H9 (cell line): ENCODE measurements at regions not wholly inside any gene's neighbourhood (a gene's known extent, or its start where the extent isn't known, plus 50 kb on each side); places are given as distances from the start of the nearest gene placed in this dataset.

Source experiments
- DNase-seq: peaks from one replicate; pipeline ENCODE4 v3.0.0-alpha.2; 2017
- H2AFZ ChIP-seq: one replicate; pipeline ENCODE4 v1.6.1; 2013; ENCODE audit warnings: mild to moderate bottlenecking, low read length, control low read depth, moderate library complexity
- H2AK5ac ChIP-seq: 2 replicates; pipeline ENCODE4 v1.6.1; 2013; ENCODE audit warnings: low read length, control low read depth, mixed read lengths; ENCODE audit not compliant: insufficient read length
- H2BK120ac ChIP-seq: one replicate; pipeline ENCODE4 v1.6.1; 2013; ENCODE audit warnings: low read depth, mild to moderate bottlenecking, low read length, control low read depth, inconsistent platforms; ENCODE audit not compliant: poor library complexity, severe bottlenecking
- H2BK12ac ChIP-seq: 2 replicates; pipeline ENCODE4 v1.6.1; 2013; ENCODE audit warnings: low read length, control low read depth, mixed read lengths, low read depth; ENCODE audit not compliant: insufficient read length
- H2BK15ac ChIP-seq: 2 replicates; pipeline ENCODE4 v1.6.1; 2013; ENCODE audit warnings: low read depth, low read length, control low read depth
- H2BK20ac ChIP-seq: one replicate; pipeline ENCODE4 v1.6.1; 2013; ENCODE audit warnings: low read depth, mild to moderate bottlenecking, low read length, control low read depth, inconsistent platforms; ENCODE audit not compliant: poor library complexity, severe bottlenecking
- H2BK5ac ChIP-seq: 2 replicates; pipeline ENCODE4 v1.6.1; 2013; ENCODE audit warnings: low read length, control low read depth, mixed read lengths; ENCODE audit not compliant: insufficient read length
- H3K14ac ChIP-seq: 2 replicates; pipeline ENCODE4 v1.6.1; 2013; ENCODE audit warnings: low read length, control low read depth; ENCODE audit not compliant: insufficient read depth
- H3K18ac ChIP-seq: 2 replicates; pipeline ENCODE4 v1.6.1; 2013; ENCODE audit warnings: low read depth, mild to moderate bottlenecking, mixed read lengths, low read length, control low read depth; ENCODE audit not compliant: insufficient read length
- H3K23ac ChIP-seq: 2 replicates; pipeline ENCODE4 v1.6.1; 2013; ENCODE audit warnings: low read length, control low read depth, mixed read lengths, low read depth; ENCODE audit not compliant: insufficient read length
- H3K23me2 ChIP-seq: 2 replicates; pipeline ENCODE4 v1.6.1; 2013; ENCODE audit warnings: low read depth, mild to moderate bottlenecking, mixed read lengths, low read length, control low read depth; ENCODE audit not compliant: insufficient read length, poor library complexity, severe bottlenecking
- H3K27ac ChIP-seq: 2 replicates; pipeline ENCODE4 v1.5.1; 2013; ENCODE audit warnings: low read length, control low read depth, mixed read lengths, low read depth; ENCODE audit not compliant: insufficient read length
- H3K27me3 ChIP-seq: 2 replicates; pipeline ENCODE4 v1.6.1; 2013; ENCODE audit warnings: low read length, control low read depth, inconsistent platforms; ENCODE audit not compliant: insufficient read depth
- H3K4ac ChIP-seq: 2 replicates; pipeline ENCODE4 v1.6.1; 2013; ENCODE audit warnings: low read depth, mild to moderate bottlenecking, control low read depth, inconsistent platforms, low read length, moderate library complexity
- H3K4me1 ChIP-seq: 2 replicates; pipeline ENCODE4 v1.6.1; 2013; ENCODE audit warnings: low read length, control low read depth, inconsistent platforms; ENCODE audit not compliant: insufficient read depth
- H3K4me2 ChIP-seq: 2 replicates; pipeline ENCODE4 v1.6.1; 2013; ENCODE audit warnings: low read length, control low read depth, mixed read lengths; ENCODE audit not compliant: insufficient read length, insufficient read depth
- H3K56ac ChIP-seq: 2 replicates; pipeline ENCODE4 v1.6.1; 2013; ENCODE audit warnings: low read depth, mild to moderate bottlenecking, mixed read lengths, low read length, control low read depth; ENCODE audit not compliant: insufficient read length
- H3K79me1 ChIP-seq: 2 replicates; pipeline ENCODE4 v1.6.1; 2013; ENCODE audit warnings: low read depth, mild to moderate bottlenecking, moderate library complexity, low read length, control low read depth, inconsistent platforms; ENCODE audit not compliant: insufficient read depth, poor library complexity, severe bottlenecking
- H3K79me2 ChIP-seq: 2 replicates; pipeline ENCODE4 v1.6.1; 2013; ENCODE audit warnings: low read length, control low read depth, inconsistent platforms; ENCODE audit not compliant: insufficient read depth
- H3K9ac ChIP-seq: 2 replicates; pipeline ENCODE4 v1.6.1; 2013; ENCODE audit warnings: low read length, control low read depth, mixed read lengths; ENCODE audit not compliant: insufficient read length; ENCODE audit errors: extremely low read depth
- H3K9me3 ChIP-seq: one replicate; pipeline ENCODE4 v1.6.1; 2013; ENCODE audit warnings: low read depth, low read length, inconsistent platforms; ENCODE audit not compliant: control insufficient read depth
- H3T11ph ChIP-seq: one replicate; pipeline ENCODE4 v1.6.1; 2013; ENCODE audit warnings: mild to moderate bottlenecking, low read length, control low read depth, inconsistent platforms
- H4K20me1 ChIP-seq: one replicate; pipeline ENCODE4 v1.6.1; 2013; ENCODE audit not compliant: control insufficient read depth, insufficient read length, insufficient read depth
- H4K5ac ChIP-seq: 2 replicates; pipeline ENCODE4 v1.6.1; 2013; ENCODE audit warnings: low read depth, mild to moderate bottlenecking, mixed read lengths, low read length, control low read depth; ENCODE audit not compliant: insufficient read length
- H4K8ac ChIP-seq: replicated peaks from 2 replicates; pipeline ENCODE4 v1.6.1; 2013; ENCODE audit warnings: low read length, control low read depth, mixed read lengths, low read depth; ENCODE audit not compliant: insufficient read length
- H4K91ac ChIP-seq: 2 replicates; pipeline ENCODE4 v1.6.1; 2013; ENCODE audit warnings: low read depth, mild to moderate bottlenecking, moderate library complexity, mixed read lengths, low read length, control low read depth; ENCODE audit not compliant: insufficient read length
- H3K27ac Mint-ChIP-seq, 3 experiments: 2 replicates in 2 of 3; 3 replicates in 1 of 3; pipeline ENCODE4 v1.8.0; 2020 to 2021; ENCODE audit warnings: mixed read lengths in 3 of 3, mild to moderate bottlenecking in 1 of 3, moderate library complexity in 1 of 3
- H3K27me3 Mint-ChIP-seq: 2 replicates; pipeline ENCODE4 v1.8.0; 2021; ENCODE audit warnings: low read depth, mild to moderate bottlenecking, moderate library complexity, mixed read lengths
- H3K36me3 Mint-ChIP-seq, 3 experiments: 2 replicates in 2 of 3; 3 replicates in 1 of 3; pipeline ENCODE4 v1.8.0; 2020 to 2021; ENCODE audit warnings: low read depth in 3 of 3, mixed read lengths in 3 of 3; ENCODE audit not compliant: insufficient read depth in 1 of 3
- H3K4me1 Mint-ChIP-seq, 2 experiments: 2 replicates each; pipeline ENCODE4 v1.8.0; 2020; ENCODE audit warnings: mixed read lengths in 2 of 2
- H3K4me3 Mint-ChIP-seq, 2 experiments: 2 replicates in 1 of 2; 3 replicates in 1 of 2; pipeline ENCODE4 v1.8.0; 2020 to 2021; ENCODE audit warnings: mild to moderate bottlenecking in 2 of 2, mixed read lengths in 2 of 2, moderate library complexity in 1 of 2
- H3K9me3 Mint-ChIP-seq, 2 experiments: 2 replicates in 1 of 2; 3 replicates in 1 of 2; pipeline ENCODE4 v1.8.0; 2020; ENCODE audit warnings: mild to moderate bottlenecking in 2 of 2, mixed read lengths in 2 of 2, moderate library complexity in 1 of 2
- CTCF ChIP-seq: fragments of 200-600 bp; sonication (generic); conservative IDR thresholded peaks from 3 replicates; pipeline ENCODE4 v1.8.0; 2021; ENCODE audit warnings: antibody characterized with exemption, mild to moderate bottlenecking
- WGBS: extraction: QIAGEN DNeasy Blood & Tissue Kit; methylation state at CpG from one replicate; pipeline ENCODE4 v1.1.7; 2013; ENCODE audit warnings: missing lambda C conversion rate, low lambda C conversion rate, mixed read lengths; ENCODE audit not compliant: insufficient read length; ENCODE audit errors: extremely low coverage; 5-methylcytosine and 5-hydroxymethylcytosine counted together

GRCh38 chr2:122908159-122908558, 1116.9 kb upstream of the CNTNAP5 start:
- Histone ChIP-seq H2BK20ac (no peak overlapping the region), H2BK120ac (no peak overlapping the region), H3K23me2 (no peaks in the 10 kb centered on the region), H2BK5ac (no peak overlapping the region), H2AFZ (no peak overlapping the region), H3K27ac (no peak overlapping the region), H3K23ac (no peak overlapping the region), H3K79me2 (no peaks in the 10 kb centered on the region), H3K14ac (no peak overlapping the region), H3K56ac (no peak overlapping the region), H3K4ac (no peak overlapping the region), H3K79me1 (no peaks in the 10 kb centered on the region), H3K27me3 (no peaks in the 10 kb centered on the region), H4K5ac (no peak overlapping the region), H4K20me1 (no peaks in the 10 kb centered on the region), H4K91ac (no peak overlapping the region), H2BK12ac (no peak overlapping the region), H3K9me3 (no peaks in the 10 kb centered on the region), H2BK15ac (no peak overlapping the region), H2AK5ac (no peak overlapping the region), H3T11ph (no peak overlapping the region), H3K18ac (no peak overlapping the region), H3K4me2 (no peak overlapping the region), H3K9ac (no peak overlapping the region), H4K8ac (no peak overlapping the region), H3K4me1 (no peaks in the 10 kb centered on the region)
- WGBS, result no CpG with 5 or more reads among the region's 1 CpG
- 0 out of 5 replicates have a peak, but pooled peaks cover 0 to 2% of the 10 kb centered on the region in 2 experiments for H3K9me3 Mint-ChIP-seq
- no peaks in the 10 kb centered on the region for H3K4me1 Mint-ChIP-seq
- H3K27me3 Mint-ChIP-seq, result no peaks in the 10 kb centered on the region
- H3K27ac Mint-ChIP-seq, result no peak overlapping the region
- DNase-seq, result no peak
- no peaks in the 10 kb centered on the region for H3K36me3 Mint-ChIP-seq
- H3K4me3 Mint-ChIP-seq, result no peak overlapping the region
- TF ChIP-seq CTCF, result no peak
